ENCODE measurements at regions not wholly inside any gene's neighbourhood (a gene's known extent, or its start where the extent isn't known, plus 50 kb on each side); places are given as distances from the start of the nearest gene placed in this dataset.

GRCh38 chr6:74054190-74054589 is 358.2 kb downstream of the CD109 start:
- TF ChIP-seq CTCF (IDR thresholded peaks at IDR 0.05): no peak
- TF ChIP-seq EZH2 (IDR thresholded peaks at IDR 0.05; ENCODE audit: borderline replicate concordance, insufficient read depth, low read depth, low read length, poor library complexity, severe bottlenecking): no peak
